ENCODE measurements at regions not wholly inside any gene's neighbourhood (a gene's known extent, or its start where the extent isn't known, plus 50 kb on each side); places are given as distances from the start of the nearest gene placed in this dataset.

- CTCF ChIA-PET, result interaction anchor here (0.6 kb wide), 1 partner anchor 33 kb away, joined by 3 read pairs; no protein-coding TSS in a partner anchor
- DNase-seq (ENCODE audit: extremely low spot score), result no peak
- no peak for TF ChIP-seq HDGF (IDR thresholded peaks at IDR 0.05; ENCODE audit: borderline replicate concordance)
- no peak for TF ChIP-seq LEF1 (IDR thresholded peaks at IDR 0.05; ENCODE audit: borderline replicate concordance)
- no peak for TF ChIP-seq ZNF384 (IDR thresholded peaks at IDR 0.05)
- TF ChIP-seq NFRKB (IDR thresholded peaks at IDR 0.05), result no peak
- no peak for TF ChIP-seq SP1 (IDR thresholded peaks at IDR 0.05)
- TF ChIP-seq SUZ12 (IDR thresholded peaks at IDR 0.05), result no peak
- no peak for TF ChIP-seq CTBP1 (IDR thresholded peaks at IDR 0.05; ENCODE audit: borderline replicate concordance)
- no peak for TF ChIP-seq TARDBP (IDR thresholded peaks at IDR 0.05)
- POLR2A ChIA-PET, result no interaction called here
These were observed 155.0 kb downstream of the C7orf25 start for GRCh38 chr7:42756841-42757240.

GRCh38 chr7:42753811-42754363 is 158.0 kb downstream of the C7orf25 start:
- no peak for DNase-seq (ENCODE audit: extremely low spot score)
- POLR2A ChIA-PET, result no interaction called here
- CTCF ChIA-PET, result no interaction called here

GRCh38 chr7:42753367-42753766 is 158.5 kb downstream of the C7orf25 start:
- POLR2A ChIA-PET, result no interaction called here
- DNase-seq (ENCODE audit: extremely low spot score), result no peak
- CTCF ChIA-PET, result no interaction called here

More at GRCh38 chr7:42753811-42754363, 158.0 kb downstream of the C7orf25 start:
- no peak for TF ChIP-seq L3MBTL2 (conservative IDR thresholded peaks at IDR 0.05)
- no peak for TF ChIP-seq HDGF (IDR thresholded peaks at IDR 0.05; ENCODE audit: borderline replicate concordance)

GRCh38 chr7:42750172-42750571 is 161.7 kb downstream of the C7orf25 start:
- TF ChIP-seq SUZ12 (IDR thresholded peaks at IDR 0.05) (no peak), NFRKB (IDR thresholded peaks at IDR 0.05) (no peak), CTBP1 (IDR thresholded peaks at IDR 0.05; ENCODE audit: borderline replicate concordance) (no peak), ARNT (IDR thresholded peaks at IDR 0.05) (no peak), BHLHE40 (IDR thresholded peaks at IDR 0.05; ENCODE audit: borderline replicate concordance) (no peak), ELF4 (IDR thresholded peaks at IDR 0.05) (no peak), FOXM1 (IDR thresholded peaks at IDR 0.05; ENCODE audit: borderline replicate concordance) (no peak), L3MBTL2 (conservative IDR thresholded peaks at IDR 0.05) (no peak), FOXK2 (IDR thresholded peaks at IDR 0.05) (no peak), ZNF384 (IDR thresholded peaks at IDR 0.05) (no peak), SP1 (IDR thresholded peaks at IDR 0.05) (no peak), FOXA1 (IDR thresholded peaks at IDR 0.05) (no peak), TARDBP (IDR thresholded peaks at IDR 0.05) (no peak), LEF1 (IDR thresholded peaks at IDR 0.05; ENCODE audit: borderline replicate concordance) (no peak)
- DNase-seq (ENCODE audit: extremely low spot score), result no peak
- POLR2A ChIA-PET, result no interaction called here
- CTCF ChIA-PET, result interaction anchor here (0.6 kb wide), 1 partner anchor 57 kb away, joined by 4 read pairs; no protein-coding TSS in a partner anchor

More at GRCh38 chr7:42753367-42753766, 158.5 kb downstream of the C7orf25 start:
- TF ChIP-seq HDGF (IDR thresholded peaks at IDR 0.05; ENCODE audit: borderline replicate concordance) (no peak), L3MBTL2 (conservative IDR thresholded peaks at IDR 0.05) (no peak), ARNT (IDR thresholded peaks at IDR 0.05) (no peak), CTBP1 (IDR thresholded peaks at IDR 0.05; ENCODE audit: borderline replicate concordance) (no peak), NFRKB (IDR thresholded peaks at IDR 0.05) (no peak), ELF4 (IDR thresholded peaks at IDR 0.05) (no peak), TARDBP (IDR thresholded peaks at IDR 0.05) (no peak), FOXK2 (IDR thresholded peaks at IDR 0.05) (no peak), BHLHE40 (IDR thresholded peaks at IDR 0.05; ENCODE audit: borderline replicate concordance) (no peak), SP1 (IDR thresholded peaks at IDR 0.05) (no peak), SUZ12 (IDR thresholded peaks at IDR 0.05) (no peak), ZNF384 (IDR thresholded peaks at IDR 0.05) (no peak)

- ChIA-PET CTCF (no interaction called here), POLR2A (no interaction called here)
- no peak for DNase-seq (ENCODE audit: extremely low spot score)
- TF ChIP-seq ARNT (IDR thresholded peaks at IDR 0.05) (no peak), SP1 (IDR thresholded peaks at IDR 0.05) (no peak), PKNOX1 (IDR thresholded peaks at IDR 0.05) (0 out of 2 replicates have a peak, but pooled peaks have one; percentile 21)
These were observed 164.8 kb downstream of the C7orf25 start for GRCh38 chr7:42747044-42747443.

- TF ChIP-seq LEF1 (IDR thresholded peaks at IDR 0.05; ENCODE audit: borderline replicate concordance) (no peak), BHLHE40 (IDR thresholded peaks at IDR 0.05; ENCODE audit: borderline replicate concordance) (no peak), ELF4 (IDR thresholded peaks at IDR 0.05) (no peak), TARDBP (IDR thresholded peaks at IDR 0.05) (no peak), NFRKB (IDR thresholded peaks at IDR 0.05) (no peak), FOXK2 (IDR thresholded peaks at IDR 0.05) (no peak)
- ChIA-PET CTCF (interaction anchor here (0.8 kb wide), 1 partner anchor 14 kb away, joined by 3 read pairs; no protein-coding TSS in a partner anchor), POLR2A (no interaction called here)
- DNase-seq (ENCODE audit: extremely low spot score), result no peak
These were observed 165.7 kb downstream of the C7orf25 start for GRCh38 chr7:42746214-42746613.

- DNase-seq (ENCODE audit: extremely low spot score), result peak; percentile 54
- ChIA-PET CTCF (interaction anchor here (0.6 to 1.2 kb wide), 4 partner anchors 9 to 141 kb away, joined by 3 read pairs; no protein-coding TSS in a partner anchor), POLR2A (no interaction called here)
- TF ChIP-seq CTBP1 (IDR thresholded peaks at IDR 0.05; ENCODE audit: borderline replicate concordance) (no peak), FOXK2 (IDR thresholded peaks at IDR 0.05) (no peak), ELF4 (IDR thresholded peaks at IDR 0.05) (no peak), BHLHE40 (IDR thresholded peaks at IDR 0.05; ENCODE audit: borderline replicate concordance) (no peak), SUZ12 (IDR thresholded peaks at IDR 0.05) (no peak), L3MBTL2 (conservative IDR thresholded peaks at IDR 0.05) (no peak), SP1 (IDR thresholded peaks at IDR 0.05) (no peak), ARNT (IDR thresholded peaks at IDR 0.05) (no peak), TARDBP (IDR thresholded peaks at IDR 0.05) (no peak), LEF1 (IDR thresholded peaks at IDR 0.05; ENCODE audit: borderline replicate concordance) (no peak), PKNOX1 (IDR thresholded peaks at IDR 0.05) (no peak), FOXM1 (IDR thresholded peaks at IDR 0.05; ENCODE audit: borderline replicate concordance) (no peak), NFRKB (IDR thresholded peaks at IDR 0.05) (no peak), HDGF (IDR thresholded peaks at IDR 0.05; ENCODE audit: borderline replicate concordance) (no peak), FOXA1 (IDR thresholded peaks at IDR 0.05) (no peak), ZNF384 (IDR thresholded peaks at IDR 0.05) (no peak)
These were observed 166.4 kb downstream of the C7orf25 start for GRCh38 chr7:42745357-42746059.

Measured in HEK293T (cell line).